Pancreas (tissue), 10 donors: ENCODE measurements at regions not wholly inside any gene's neighbourhood (a gene's known extent, or its start where the extent isn't known, plus 50 kb on each side); places are given as distances from the start of the nearest gene placed in this dataset.
A peak's percentile ranks its signal among the peaks of the same experiment; 100 is the strongest.

Experiments used
- ATAC-seq, 4 donors: fragments of 200-7000 bp; cut with Tn5 transposase; one replicate each; pipeline versions ENCODE4 v1.8.0 to v1.9.1; 2020; ENCODE audit warnings: mild to moderate bottlenecking in 4 of 4, moderate library complexity in 4 of 4
- DNase-seq, 6 donors: peaks; one replicate each; pipeline ENCODE4 v3.0.0-alpha.2; 2020
- FAIRE-seq: peaks from 2 replicates; lab custom pipeline; 2012; peaks lifted over from hg19 to GRCh38; lab: Jason Lieb, UNC
- H3K27ac ChIP-seq, 4 donors: fragments of 200-600 bp; sonication (generic); 1 replicate in 3 of 4; 2 replicates in 1 of 4; pipeline versions ENCODE4 v1.5.0 to v1.8.0; 2020
- H3K27me3 ChIP-seq, 4 donors: fragments of 200-600 bp; one replicate each; pipeline ENCODE4 v1.8.0; 2021
- H3K36me3 ChIP-seq, 3 donors: fragments of 200-600 bp; sonication (generic) in 1 of 3; one replicate each; pipeline versions ENCODE4 v1.5.0 to v1.8.0; 2020 to 2021
- H3K4me1 ChIP-seq, 3 donors: fragments of 200-600 bp; one replicate each; pipeline ENCODE4 v1.8.0; 2021
- H3K4me3 ChIP-seq, 4 donors: fragments of 200-600 bp; sonication (generic) in 2 of 4; one replicate each; pipeline versions ENCODE4 v1.5.0 to v1.8.0; 2020 to 2021
- H3K9me3 ChIP-seq, 4 donors: fragments of 200-600 bp; one replicate each; pipeline ENCODE4 v1.8.0; 2021
- WGBS, 2 donors: extraction: QIAGEN DNeasy Blood & Tissue Kit; methylation state at CpG; one replicate each; pipeline ENCODE4 v1.1.7; 2013; 5-methylcytosine and 5-hydroxymethylcytosine counted together
- intact Hi-C, 3 donors: fragments of 100-400 bp; cut with DNase I; formaldehyde crosslinking; loops; one replicate each; pipeline versions ENCODE4 v1.11.1 to v1.14.2; 2022
- TF ChIP-seq, protein P1 (sequence below), 4 donors: fragments of 200-600 bp; sonication (generic) in 3 of 4; IDR thresholded peaks; one replicate each; pipeline versions ENCODE4 v1.5.0 to v1.8.0; 2021; ENCODE audit warnings: antibody characterized with exemption in 4 of 4
- donor health status: healthy with polysubstance abuse.
- donor health status: DM: no; HTN: no; CAD: no; lungs with moderate emphysema.
- donor health status: DM: no; HTN: no; CAD: no.
- donor health status: control.
- donor health status: control.
- donor health status: Bipolar disorder and iron deficiency.
- donor health status: DM: yes; HTN: yes; CAD: no.
- donor health status: DM: no; HTN: no; CAD: no.
- donor health status: DM: no; HTN: no; CAD: no.
- donor health status: DM: yes; HTN: yes; CAD: no.

- no peaks in the 10 kb centered on the region for H3K36me3 ChIP-seq
- H3K27ac ChIP-seq: no peak overlapping the region
- no peaks in the 10 kb centered on the region for H3K9me3 ChIP-seq
- intact Hi-C loops: no loop called here
- TF ChIP-seq, protein P1, sequence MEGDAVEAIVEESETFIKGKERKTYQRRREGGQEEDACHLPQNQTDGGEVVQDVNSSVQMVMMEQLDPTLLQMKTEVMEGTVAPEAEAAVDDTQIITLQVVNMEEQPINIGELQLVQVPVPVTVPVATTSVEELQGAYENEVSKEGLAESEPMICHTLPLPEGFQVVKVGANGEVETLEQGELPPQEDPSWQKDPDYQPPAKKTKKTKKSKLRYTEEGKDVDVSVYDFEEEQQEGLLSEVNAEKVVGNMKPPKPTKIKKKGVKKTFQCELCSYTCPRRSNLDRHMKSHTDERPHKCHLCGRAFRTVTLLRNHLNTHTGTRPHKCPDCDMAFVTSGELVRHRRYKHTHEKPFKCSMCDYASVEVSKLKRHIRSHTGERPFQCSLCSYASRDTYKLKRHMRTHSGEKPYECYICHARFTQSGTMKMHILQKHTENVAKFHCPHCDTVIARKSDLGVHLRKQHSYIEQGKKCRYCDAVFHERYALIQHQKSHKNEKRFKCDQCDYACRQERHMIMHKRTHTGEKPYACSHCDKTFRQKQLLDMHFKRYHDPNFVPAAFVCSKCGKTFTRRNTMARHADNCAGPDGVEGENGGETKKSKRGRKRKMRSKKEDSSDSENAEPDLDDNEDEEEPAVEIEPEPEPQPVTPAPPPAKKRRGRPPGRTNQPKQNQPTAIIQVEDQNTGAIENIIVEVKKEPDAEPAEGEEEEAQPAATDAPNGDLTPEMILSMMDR (IDR thresholded peaks at IDR 0.05): no peak
- H3K27me3 ChIP-seq: no peaks in the 10 kb centered on the region
- H3K4me1 ChIP-seq: no peaks in the 10 kb centered on the region
- no peak for DNase-seq
- 69 to 81% methylated on average over 6 of the region's 6 CpGs for WGBS, 2 donors
- no peak overlapping the region for H3K4me3 ChIP-seq
- ATAC-seq: peak in 3 of 4 donors; percentile 34 to 57 (median 41)
- FAIRE-seq: no peak
Observed at GRCh38 chr4:42331914-42332368, 65.3 kb upstream of the SHISA3 start.

DNA sequence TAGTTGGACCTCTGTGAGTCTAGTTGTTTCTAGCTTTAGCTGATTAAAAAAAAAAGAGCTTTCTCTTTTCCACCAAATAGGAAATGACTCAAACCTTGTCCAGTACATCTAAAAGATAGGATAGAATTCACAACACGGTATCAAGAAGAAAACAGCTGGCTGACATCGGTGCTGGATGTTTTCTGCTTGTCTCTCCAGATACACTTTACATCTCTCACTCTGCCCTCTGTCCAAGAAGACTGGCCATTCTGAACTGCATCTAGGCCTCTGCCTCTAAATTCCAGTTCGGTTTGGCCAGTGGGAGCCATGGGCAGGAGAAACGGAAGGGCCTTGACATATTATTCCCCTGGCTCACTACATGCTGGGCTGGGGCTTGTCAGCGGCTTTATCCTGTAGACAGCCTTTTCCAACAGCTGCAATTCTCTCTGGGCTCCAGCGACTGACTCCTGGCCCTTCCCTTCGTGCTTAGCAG is 57.3 kb upstream of the SHISA3 start:
- H3K27ac ChIP-seq: no peak overlapping the region
- no peaks in the 10 kb centered on the region for H3K9me3 ChIP-seq
- H3K4me1 ChIP-seq: no peaks in the 10 kb centered on the region
- TF ChIP-seq, protein P1 (IDR thresholded peaks at IDR 0.05): no peak
- no peak overlapping the region for H3K4me3 ChIP-seq
- intact Hi-C loops: no loop called here
- DNase-seq: no peak
- peaks cover 0 to 5% (median 0%) of the 10 kb centered on the region in 4 donors for H3K27me3 ChIP-seq
- FAIRE-seq: no peak
- peak in 1 of 4 donors; percentile 36 for ATAC-seq
- WGBS, 2 donors: 53 to 60% methylated on average over 7 of the region's 7 CpGs
- no peaks in the 10 kb centered on the region for H3K36me3 ChIP-seq

- Histone ChIP-seq H3K27ac (no peak overlapping the region), H3K27me3 (peaks cover 0 to 5% (median 0%) of the 10 kb centered on the region in 4 donors), H3K9me3 (no peaks in the 10 kb centered on the region), H3K36me3 (no peaks in the 10 kb centered on the region), H3K4me1 (no peaks in the 10 kb centered on the region), H3K4me3 (no peak overlapping the region)
- DNase-seq (no peak), ATAC-seq (no peak), FAIRE-seq (no peak)
- TF ChIP-seq, protein P1 (IDR thresholded peaks at IDR 0.05): no peak
- 78 to 95% methylated on average over 4 of the region's 4 CpGs for WGBS, 2 donors
- intact Hi-C loops: no loop called here
Observed at GRCh38 chr4:42341518-42342026, 55.7 kb upstream of the SHISA3 start.

GRCh38 chr4:42342459-42342858 is 54.8 kb upstream of the SHISA3 start:
- 78 to 87% methylated on average over 2 of the region's 2 CpGs for WGBS, 2 donors
- Histone ChIP-seq H3K27me3 (peaks cover 0 to 5% (median 0%) of the 10 kb centered on the region in 4 donors), H3K4me3 (no peak overlapping the region), H3K27ac (no peak overlapping the region), H3K4me1 (no peaks in the 10 kb centered on the region), H3K9me3 (no peaks in the 10 kb centered on the region), H3K36me3 (no peaks in the 10 kb centered on the region)
- no peak for FAIRE-seq
- intact Hi-C loops: no loop called here
- no peak for ATAC-seq
- TF ChIP-seq, protein P1 (IDR thresholded peaks at IDR 0.05): no peak
- DNase-seq: no peak

DNA sequence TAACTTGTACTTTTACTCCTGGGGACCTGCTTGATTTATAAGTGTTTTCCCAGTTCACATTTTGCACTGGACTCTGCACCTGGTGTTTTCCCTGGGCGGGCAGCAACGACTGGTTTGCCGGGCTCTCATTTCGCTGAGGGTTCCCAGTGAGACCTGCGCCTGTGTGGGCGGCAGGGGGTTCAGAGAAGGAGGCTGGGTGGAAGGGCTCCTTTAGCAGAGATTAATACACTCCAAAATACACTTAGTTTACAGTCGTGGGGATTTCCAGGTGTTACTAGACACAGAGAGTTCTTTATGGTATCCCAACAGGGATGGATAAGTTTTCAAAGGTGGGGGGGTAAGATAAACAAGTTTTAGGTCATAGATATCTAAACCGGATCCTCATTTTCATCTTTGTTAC is 53.0 kb upstream of the SHISA3 start:
- peaks cover 0 to 5% (median 0%) of the 10 kb centered on the region in 4 donors for H3K27me3 ChIP-seq
- H3K27ac ChIP-seq: no peak overlapping the region
- no peaks in the 10 kb centered on the region for H3K4me1 ChIP-seq
- 21 to 22% methylated on average over 8 of the region's 8 CpGs for WGBS, 2 donors
- ATAC-seq (no peak), FAIRE-seq (no peak), DNase-seq (no peak)
- TF ChIP-seq, protein P1 (IDR thresholded peaks at IDR 0.05): no peak
- H3K4me3 ChIP-seq: no peak overlapping the region
- intact Hi-C loops: no loop called here
- no peaks in the 10 kb centered on the region for H3K9me3 ChIP-seq
- no peaks in the 10 kb centered on the region for H3K36me3 ChIP-seq
